OCI-LY3 (cell line): ENCODE measurements at regions not wholly inside any gene's neighbourhood (a gene's known extent, or its start where the extent isn't known, plus 50 kb on each side); places are given as distances from the start of the nearest gene placed in this dataset.

Experiments
- CTCF ChIP-seq: fragments of 200-600, 300-600 bp; sonication (generic); IDR thresholded peaks from 2 replicates; pipeline ENCODE4 v1.5.1; 2014; ENCODE audit warnings: antibody characterized with exemption, low read length, low read depth
- EZH2phosphoT487 ChIP-seq: fragments of 200-600 bp; shearing (Covaris generic); IDR thresholded peaks from 2 replicates; pipeline ENCODE4 v1.6.1; 2018; ENCODE audit warnings: antibody characterized with exemption, mixed run types, low read depth

DNA sequence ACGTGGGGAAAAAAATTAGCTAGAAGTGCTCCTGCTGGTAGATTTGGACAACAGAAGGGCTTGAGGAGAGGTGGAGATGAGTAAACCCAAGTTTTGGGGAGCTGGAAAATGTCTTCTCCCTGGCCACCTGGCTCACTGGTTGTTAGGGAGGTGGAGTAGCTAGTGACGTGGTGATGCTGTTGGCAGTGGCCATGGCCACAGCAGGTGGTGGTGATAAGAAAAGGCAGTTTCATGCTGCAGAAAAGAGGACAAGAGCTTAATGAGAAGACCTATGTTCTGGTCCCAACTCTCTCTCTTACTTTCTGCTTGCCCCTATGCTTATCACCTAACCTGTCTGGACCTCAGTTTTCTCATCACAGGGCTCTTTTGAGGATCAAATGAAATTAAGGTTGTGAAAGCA is 223.5 kb upstream of the N4BP1 start:
- TF ChIP-seq CTCF (no peak), EZH2phosphoT487 (no peak)
